Lung (tissue), 11 donors: ENCODE measurements at regions not wholly inside any gene's neighbourhood (a gene's known extent, or its start where the extent isn't known, plus 50 kb on each side); places are given as distances from the start of the nearest gene placed in this dataset.

Source experiments
- ATAC-seq: fragments of 200-7000 bp; cut with Tn5 transposase; one replicate; pipeline ENCODE4 v1.9.1; 2020; ENCODE audit warnings: moderate number of reproducible peaks; ENCODE audit not compliant: insufficient read depth, low FRiP score
- DNase-seq, 3 donors: peaks; one replicate each; pipeline ENCODE4 v3.0.0-alpha.2; 2013 to 2017
- H3K27ac ChIP-seq, 2 donors: one replicate each; pipeline ENCODE4 v1.5.1; 2013; ENCODE audit warnings: mild to moderate bottlenecking in 2 of 2, moderate library complexity in 2 of 2, control low read depth in 1 of 2, inconsistent platforms in 1 of 2, low read depth in 1 of 2, low read length in 1 of 2
- H3K27me3 ChIP-seq, 3 donors: one replicate each; pipeline ENCODE4 v1.5.1; 2013; ENCODE audit warnings: low read length in 2 of 3; ENCODE audit not compliant: control insufficient read depth in 3 of 3, insufficient read depth in 3 of 3
- H3K36me3 ChIP-seq, 4 donors: one replicate each; pipeline ENCODE4 v1.5.1; 2013; ENCODE audit warnings: low read length in 4 of 4, mild to moderate bottlenecking in 1 of 4, moderate library complexity in 1 of 4; ENCODE audit not compliant: control insufficient read depth in 4 of 4, insufficient read depth in 4 of 4
- H3K4me1 ChIP-seq, 5 donors: one replicate each; pipeline ENCODE4 v1.5.1; 2013; ENCODE audit warnings: low read length in 5 of 5, mild to moderate bottlenecking in 2 of 5, moderate library complexity in 1 of 5; ENCODE audit not compliant: control insufficient read depth in 5 of 5, insufficient read depth in 5 of 5
- H3K4me3 ChIP-seq: one replicate; pipeline ENCODE4 v1.5.1; 2013; ENCODE audit warnings: mild to moderate bottlenecking, control low read depth, moderate library complexity
- H3K9ac ChIP-seq, 2 donors: one replicate each; pipeline ENCODE4 v1.5.1; 2013; ENCODE audit warnings: low read length in 2 of 2, control low read depth in 1 of 2; ENCODE audit not compliant: insufficient read depth in 1 of 2
- H3K9me3 ChIP-seq, 4 donors: one replicate each; pipeline ENCODE4 v1.5.1; 2013; ENCODE audit warnings: low read length in 3 of 4, mild to moderate bottlenecking in 1 of 4, moderate library complexity in 1 of 4; ENCODE audit not compliant: control insufficient read depth in 4 of 4, insufficient read depth in 3 of 4
- CTCF ChIP-seq: IDR thresholded peaks from 2 replicates; pipeline ENCODE4 v1.5.1; 2012; ENCODE audit warnings: mild to moderate bottlenecking; ENCODE audit errors: control extremely low read depth, extremely low read depth
- WGBS, 2 donors: extraction: QIAGEN DNeasy Blood & Tissue Kit; methylation state at CpG; one replicate each; pipeline ENCODE4 v1.1.7; 2013; 5-methylcytosine and 5-hydroxymethylcytosine counted together
- donor health status: control.
- donor health status: control.
- donor health status: Bipolar disorder and iron deficiency.
- donor health status: healthy.
- donor health status: DM: yes; HTN: yes; CAD: no.

GRCh38 chr6:132244744-132245143, 156.5 kb downstream of the MOXD1 start:
- Histone ChIP-seq H3K36me3 (no peaks in the 10 kb centered on the region), H3K4me3 (no peak overlapping the region), H3K27ac (no peak overlapping the region), H3K27me3 (no peaks in the 10 kb centered on the region), H3K9ac (no peak overlapping the region), H3K9me3 (no peaks in the 10 kb centered on the region), H3K4me1 (no peaks in the 10 kb centered on the region)
- DNase-seq, result no peak
- ATAC-seq, result no peak
- WGBS, 2 donors, result 91 to 92% methylated on average over 3 of the region's 3 CpGs
- no peak for TF ChIP-seq CTCF

- Histone ChIP-seq H3K9me3 (no peaks in the 10 kb centered on the region), H3K4me3 (no peak overlapping the region), H3K4me1 (no peaks in the 10 kb centered on the region), H3K27me3 (no peaks in the 10 kb centered on the region), H3K36me3 (no peaks in the 10 kb centered on the region), H3K9ac (no peak overlapping the region), H3K27ac (no peak overlapping the region)
- ATAC-seq (no peak), DNase-seq (no peak)
- 25 to 52% methylated on average over 3 of the region's 3 CpGs for WGBS, 2 donors
- no peak for TF ChIP-seq CTCF
Measured at GRCh38 chr6:132236744-132237143, 164.5 kb downstream of the MOXD1 start.

GRCh38 chr6:132236281-132236680, 165.0 kb downstream of the MOXD1 start:
- no peak for DNase-seq
- WGBS, 2 donors, result 68 to 72% methylated on average over 1 of the region's 1 CpG
- Histone ChIP-seq H3K27me3 (no peaks in the 10 kb centered on the region), H3K36me3 (no peaks in the 10 kb centered on the region), H3K4me3 (no peak overlapping the region), H3K4me1 (no peaks in the 10 kb centered on the region), H3K27ac (no peak overlapping the region), H3K9me3 (no peaks in the 10 kb centered on the region), H3K9ac (no peak overlapping the region)
- no peak for ATAC-seq
- no peak for TF ChIP-seq CTCF

- WGBS, 2 donors, result 71 to 85% methylated on average over 2 of the region's 2 CpGs
- TF ChIP-seq CTCF, result no peak
- ATAC-seq (no peak), DNase-seq (no peak)
- H3K9ac ChIP-seq, result no peak overlapping the region
- no peak overlapping the region for H3K27ac ChIP-seq
- H3K36me3 ChIP-seq, result no peaks in the 10 kb centered on the region
- no peaks in the 10 kb centered on the region for H3K9me3 ChIP-seq
- H3K4me1 ChIP-seq, result no peaks in the 10 kb centered on the region
- no peaks in the 10 kb centered on the region for H3K27me3 ChIP-seq
- H3K4me3 ChIP-seq, result no peak overlapping the region
Measured at GRCh38 chr6:132235596-132236280, 165.5 kb downstream of the MOXD1 start.
